CD4-positive, alpha-beta T cell (primary cell): ENCODE measurements at regions not wholly inside any gene's neighbourhood (a gene's known extent, or its start where the extent isn't known, plus 50 kb on each side); places are given as distances from the start of the nearest gene placed in this dataset.

ENCODE experiments used
- ATAC-seq: fragments of 200-7000 bp; cut with Tn5 transposase; one replicate; pipeline ENCODE4 v1.10.0; 2022; ENCODE audit warnings: mild to moderate bottlenecking; ENCODE audit not compliant: poor library complexity
- CTCF ChIA-PET: fragments of 350-600 bp; sonication (Branson Sonifier 250); formaldehyde crosslinking; loops from one replicate; lab custom pipeline; 2021; ENCODE audit warnings: antibody characterized with exemption, inconsistent platforms; lab: Charles Lee
- POLR2A ChIA-PET: fragments of 350-600 bp; sonication (Branson Sonifier 250); formaldehyde crosslinking; loops from one replicate; lab custom pipeline; 2021; ENCODE audit warnings: antibody characterized with exemption, inconsistent platforms; lab: Charles Lee
- DNase-seq, 14 experiments: peaks; one replicate each; pipeline ENCODE4 v3.0.0-alpha.2; 2013 to 2020; ENCODE audit warnings: mixed read lengths in 2 of 14
- H3K27ac ChIP-seq, 2 donors: one replicate each; pipeline versions ENCODE4 v1.5.1 to v1.7.0; 2013; ENCODE audit warnings: low read length in 2 of 2, low read depth in 1 of 2, mild to moderate bottlenecking in 1 of 2
- H3K27me3 ChIP-seq, 2 experiments: 1 replicate in 1 of 2; 2 replicates in 1 of 2; pipeline versions ENCODE4 v1.6.1 to v1.7.0; 2013; ENCODE audit warnings: low read length in 2 of 2, control low read depth in 1 of 2, mild to moderate bottlenecking in 1 of 2, moderate library complexity in 1 of 2; ENCODE audit not compliant: insufficient read depth in 2 of 2, control insufficient read depth in 1 of 2
- H3K36me3 ChIP-seq: one replicate; pipeline ENCODE4 v1.6.1; 2013; ENCODE audit warnings: low read length, control low read depth; ENCODE audit not compliant: insufficient read depth
- H3K4me1 ChIP-seq: one replicate; pipeline ENCODE4 v1.6.1; 2013; ENCODE audit warnings: low read length, control low read depth; ENCODE audit not compliant: insufficient read depth
- H3K4me3 ChIP-seq: one replicate; pipeline ENCODE4 v1.5.1; 2013; ENCODE audit warnings: mild to moderate bottlenecking, low read length, moderate library complexity
- H3K9me3 ChIP-seq, 2 experiments: 1 replicate in 1 of 2; 2 replicates in 1 of 2; pipeline versions ENCODE4 v1.6.1 to v1.7.0; 2013; ENCODE audit warnings: low read length in 2 of 2, mild to moderate bottlenecking in 2 of 2, control low read depth in 1 of 2, moderate library complexity in 1 of 2; ENCODE audit not compliant: control insufficient read depth in 1 of 2, insufficient read depth in 1 of 2
- H3K27ac Mint-ChIP-seq: one replicate; pipeline ENCODE4 v1.8.0; 2020; ENCODE audit warnings: mixed read lengths
- H3K27me3 Mint-ChIP-seq: one replicate; pipeline ENCODE4 v1.8.0; 2021; ENCODE audit warnings: mixed read lengths
- H3K36me3 Mint-ChIP-seq: one replicate; pipeline ENCODE4 v1.8.0; 2021; ENCODE audit warnings: low read depth, mixed read lengths
- H3K4me1 Mint-ChIP-seq: one replicate; pipeline ENCODE4 v1.8.0; 2021; ENCODE audit warnings: low read depth, mixed read lengths
- H3K4me3 Mint-ChIP-seq: one replicate; pipeline ENCODE4 v1.8.0; 2020; ENCODE audit warnings: mild to moderate bottlenecking, mixed read lengths
- H3K9me3 Mint-ChIP-seq: one replicate; pipeline ENCODE4 v1.8.0; 2020; ENCODE audit warnings: mixed read lengths
- intact Hi-C, 2 experiments: fragments of 100-400 bp; cut with DNase I in 1 of 2; cut with micrococcal nuclease in 1 of 2; formaldehyde crosslinking; loops; one replicate each; pipeline versions ENCODE4 v1.15.1 to v1.9.0; 2023 to 2025; cut with DNase I, micrococcal nuclease
- TF ChIP-seq, protein P1 (sequence below): fragments of 200-600 bp; IDR thresholded peaks from one replicate; pipeline ENCODE4 v1.8.0; 2022; ENCODE audit warnings: antibody characterized with exemption, mild to moderate bottlenecking

DNA sequence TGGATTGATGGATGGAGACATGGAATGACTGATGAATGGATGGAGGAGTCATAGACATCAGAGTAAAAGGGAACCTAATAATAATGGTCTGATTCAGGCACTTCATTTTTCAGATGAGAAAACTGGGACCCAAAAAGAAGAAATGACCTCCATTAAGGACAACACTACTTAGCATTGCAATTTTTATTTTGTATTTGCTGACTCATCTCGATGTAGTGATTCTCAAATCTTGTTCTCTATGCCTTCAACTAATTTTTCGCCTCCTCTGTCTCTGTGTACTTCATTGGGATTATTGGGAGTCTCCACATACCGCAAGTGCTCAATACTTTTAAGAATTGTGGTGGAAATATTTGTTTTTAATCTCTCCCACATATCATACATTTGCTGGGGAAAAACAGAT, 446.2 kb upstream of the FSHR start:
- Mint-ChIP-seq H3K36me3 (no peaks in the 10 kb centered on the region), H3K27ac (no peak overlapping the region), H3K4me1 (no peaks in the 10 kb centered on the region), H3K27me3 (no peaks in the 10 kb centered on the region), H3K9me3 (no peaks in the 10 kb centered on the region), H3K4me3 (no peak overlapping the region)
- ATAC-seq = no peak
- Histone ChIP-seq H3K4me1 (no peaks in the 10 kb centered on the region), H3K9me3 (no peaks in the 10 kb centered on the region), H3K27me3 (no peaks in the 10 kb centered on the region), H3K27ac (no peak overlapping the region), H3K4me3 (no peak overlapping the region), H3K36me3 (no peaks in the 10 kb centered on the region)
- intact Hi-C loops = no loop called here
- POLR2A ChIA-PET = no interaction called here
- TF ChIP-seq, protein P1, sequence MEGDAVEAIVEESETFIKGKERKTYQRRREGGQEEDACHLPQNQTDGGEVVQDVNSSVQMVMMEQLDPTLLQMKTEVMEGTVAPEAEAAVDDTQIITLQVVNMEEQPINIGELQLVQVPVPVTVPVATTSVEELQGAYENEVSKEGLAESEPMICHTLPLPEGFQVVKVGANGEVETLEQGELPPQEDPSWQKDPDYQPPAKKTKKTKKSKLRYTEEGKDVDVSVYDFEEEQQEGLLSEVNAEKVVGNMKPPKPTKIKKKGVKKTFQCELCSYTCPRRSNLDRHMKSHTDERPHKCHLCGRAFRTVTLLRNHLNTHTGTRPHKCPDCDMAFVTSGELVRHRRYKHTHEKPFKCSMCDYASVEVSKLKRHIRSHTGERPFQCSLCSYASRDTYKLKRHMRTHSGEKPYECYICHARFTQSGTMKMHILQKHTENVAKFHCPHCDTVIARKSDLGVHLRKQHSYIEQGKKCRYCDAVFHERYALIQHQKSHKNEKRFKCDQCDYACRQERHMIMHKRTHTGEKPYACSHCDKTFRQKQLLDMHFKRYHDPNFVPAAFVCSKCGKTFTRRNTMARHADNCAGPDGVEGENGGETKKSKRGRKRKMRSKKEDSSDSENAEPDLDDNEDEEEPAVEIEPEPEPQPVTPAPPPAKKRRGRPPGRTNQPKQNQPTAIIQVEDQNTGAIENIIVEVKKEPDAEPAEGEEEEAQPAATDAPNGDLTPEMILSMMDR = no peak
- CTCF ChIA-PET = no interaction called here
- no peak for DNase-seq

DNA sequence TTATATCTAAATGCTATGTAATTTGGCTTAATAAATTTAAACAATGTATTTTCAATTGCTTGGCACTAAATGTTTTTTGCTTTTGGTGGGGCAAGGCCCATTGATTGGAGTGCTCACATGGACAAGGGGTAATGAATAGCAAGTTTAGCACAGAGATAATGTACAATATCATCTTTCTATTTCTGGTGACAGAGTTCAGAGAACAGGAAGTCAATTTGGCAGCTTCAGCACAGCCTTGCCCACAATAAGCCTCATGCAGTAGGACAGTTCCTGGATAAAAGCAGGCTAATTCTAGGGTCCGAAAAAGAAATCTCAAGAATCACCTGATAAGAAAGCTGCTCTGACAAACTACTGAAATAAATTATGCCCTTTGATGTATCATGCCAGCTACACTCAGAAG, 443.9 kb upstream of the FSHR start:
- no peaks in the 10 kb centered on the region for H3K4me1 Mint-ChIP-seq
- ATAC-seq (no peak), DNase-seq (no peak)
- no peaks in the 10 kb centered on the region for H3K27me3 Mint-ChIP-seq
- no peaks in the 10 kb centered on the region for H3K27me3 ChIP-seq
- POLR2A ChIA-PET = no interaction called here
- CTCF ChIA-PET = no interaction called here
- no peaks in the 10 kb centered on the region for H3K36me3 Mint-ChIP-seq
- H3K4me1 ChIP-seq = no peaks in the 10 kb centered on the region
- no peaks in the 10 kb centered on the region for H3K9me3 Mint-ChIP-seq
- TF ChIP-seq, protein P1 = no peak
- H3K4me3 ChIP-seq = no peak overlapping the region
- peaks cover 0 to 7% of the 10 kb centered on the region in 2 experiments for H3K9me3 ChIP-seq
- no peak overlapping the region for H3K27ac Mint-ChIP-seq
- intact Hi-C loops = no loop called here
- no peak overlapping the region for H3K27ac ChIP-seq
- H3K4me3 Mint-ChIP-seq = no peak overlapping the region
- H3K36me3 ChIP-seq = no peaks in the 10 kb centered on the region

DNA sequence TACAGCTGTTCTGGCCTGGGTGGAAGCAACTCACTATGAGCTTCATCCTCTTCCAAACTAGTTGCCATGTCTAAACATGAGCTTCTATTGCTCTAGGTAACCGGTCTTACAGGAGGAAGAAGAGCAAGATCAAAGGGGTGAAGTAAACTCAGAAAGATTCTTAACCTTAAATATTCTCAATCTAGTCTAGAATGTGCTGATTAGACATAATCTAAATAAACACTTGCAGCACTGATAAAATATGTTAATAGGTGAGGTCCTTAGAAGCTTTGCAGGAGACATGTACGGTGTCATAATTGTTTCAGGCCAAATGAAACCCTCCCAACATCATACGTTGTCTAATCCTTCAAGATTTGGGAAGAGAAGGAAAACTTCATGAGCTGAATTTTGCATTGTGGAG, 431.6 kb upstream of the FSHR start:
- H3K36me3 Mint-ChIP-seq = no peaks in the 10 kb centered on the region
- Histone ChIP-seq H3K9me3 (no peaks in the 10 kb centered on the region), H3K4me3 (no peak overlapping the region), H3K4me1 (no peaks in the 10 kb centered on the region), H3K36me3 (no peaks in the 10 kb centered on the region), H3K27me3 (no peaks in the 10 kb centered on the region), H3K27ac (no peak overlapping the region)
- TF ChIP-seq, protein P1 = no peak
- POLR2A ChIA-PET = no interaction called here
- intact Hi-C loops = no loop called here
- DNase-seq (no peak), ATAC-seq (no peak)
- H3K27ac Mint-ChIP-seq = no peak overlapping the region
- CTCF ChIA-PET = no interaction called here
- H3K9me3 Mint-ChIP-seq = no peaks in the 10 kb centered on the region
- H3K4me1 Mint-ChIP-seq = no peaks in the 10 kb centered on the region
- H3K4me3 Mint-ChIP-seq = no peak overlapping the region
- no peaks in the 10 kb centered on the region for H3K27me3 Mint-ChIP-seq
